HL-60 (cell line): ENCODE measurements at regions not wholly inside any gene's neighbourhood (a gene's known extent, or its start where the extent isn't known, plus 50 kb on each side); places are given as distances from the start of the nearest gene placed in this dataset.

Experiments
- CTCF ChIP-seq: IDR thresholded peaks from one replicate; pipeline ENCODE4 v1.5.1; 2011; ENCODE audit warnings: low read length, control low read depth, inconsistent platforms; ENCODE audit not compliant: insufficient read depth
- TF ChIP-seq, protein P1 (sequence below): IDR thresholded peaks from 2 replicates; pipeline ENCODE4 v1.6.1; 2012; ENCODE audit warnings: low read depth; ENCODE audit not compliant: insufficient replicate concordance

GRCh38 chr20:7362601-7363000 lies 577.7 kb downstream of the HAO1 start:
- no peak for TF ChIP-seq CTCF
- TF ChIP-seq, protein P1, sequence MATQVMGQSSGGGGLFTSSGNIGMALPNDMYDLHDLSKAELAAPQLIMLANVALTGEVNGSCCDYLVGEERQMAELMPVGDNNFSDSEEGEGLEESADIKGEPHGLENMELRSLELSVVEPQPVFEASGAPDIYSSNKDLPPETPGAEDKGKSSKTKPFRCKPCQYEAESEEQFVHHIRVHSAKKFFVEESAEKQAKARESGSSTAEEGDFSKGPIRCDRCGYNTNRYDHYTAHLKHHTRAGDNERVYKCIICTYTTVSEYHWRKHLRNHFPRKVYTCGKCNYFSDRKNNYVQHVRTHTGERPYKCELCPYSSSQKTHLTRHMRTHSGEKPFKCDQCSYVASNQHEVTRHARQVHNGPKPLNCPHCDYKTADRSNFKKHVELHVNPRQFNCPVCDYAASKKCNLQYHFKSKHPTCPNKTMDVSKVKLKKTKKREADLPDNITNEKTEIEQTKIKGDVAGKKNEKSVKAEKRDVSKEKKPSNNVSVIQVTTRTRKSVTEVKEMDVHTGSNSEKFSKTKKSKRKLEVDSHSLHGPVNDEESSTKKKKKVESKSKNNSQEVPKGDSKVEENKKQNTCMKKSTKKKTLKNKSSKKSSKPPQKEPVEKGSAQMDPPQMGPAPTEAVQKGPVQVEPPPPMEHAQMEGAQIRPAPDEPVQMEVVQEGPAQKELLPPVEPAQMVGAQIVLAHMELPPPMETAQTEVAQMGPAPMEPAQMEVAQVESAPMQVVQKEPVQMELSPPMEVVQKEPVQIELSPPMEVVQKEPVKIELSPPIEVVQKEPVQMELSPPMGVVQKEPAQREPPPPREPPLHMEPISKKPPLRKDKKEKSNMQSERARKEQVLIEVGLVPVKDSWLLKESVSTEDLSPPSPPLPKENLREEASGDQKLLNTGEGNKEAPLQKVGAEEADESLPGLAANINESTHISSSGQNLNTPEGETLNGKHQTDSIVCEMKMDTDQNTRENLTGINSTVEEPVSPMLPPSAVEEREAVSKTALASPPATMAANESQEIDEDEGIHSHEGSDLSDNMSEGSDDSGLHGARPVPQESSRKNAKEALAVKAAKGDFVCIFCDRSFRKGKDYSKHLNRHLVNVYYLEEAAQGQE = no peak
